ENCODE measurements at regions not wholly inside any gene's neighbourhood (a gene's known extent, or its start where the extent isn't known, plus 50 kb on each side); places are given as distances from the start of the nearest gene placed in this dataset.

DNA sequence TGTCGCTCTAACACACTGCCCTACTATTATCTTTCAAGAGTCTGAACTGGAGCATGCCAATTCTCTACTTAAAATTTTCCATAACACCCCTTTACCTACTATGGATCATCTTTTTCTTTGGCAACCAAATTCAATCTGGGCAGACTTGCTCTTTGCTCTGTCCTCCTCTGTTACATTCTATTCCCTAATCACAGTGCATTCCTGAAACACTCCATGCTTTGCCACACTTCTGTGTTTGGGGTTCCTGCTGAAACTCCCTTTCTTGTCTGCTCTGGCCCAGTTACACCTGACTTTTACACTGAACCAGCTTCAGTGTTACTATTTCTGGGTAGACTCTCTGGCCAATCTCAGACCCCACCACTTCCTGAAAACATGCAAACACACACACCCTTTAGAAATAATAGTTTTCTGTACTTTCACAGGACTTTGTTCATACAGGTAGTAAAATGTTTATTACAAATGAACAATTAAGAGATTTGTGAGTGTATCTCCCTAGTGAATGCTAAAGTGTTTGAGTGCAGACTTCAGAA lies 119.9 kb upstream of the DCC start:
- TF ChIP-seq EZH2phosphoT487 (IDR thresholded peaks at IDR 0.05; ENCODE audit: borderline replicate concordance, low read length) (no peak), CTCF (IDR thresholded peaks at IDR 0.05; ENCODE audit: low read depth, low read length, poor library complexity, severe bottlenecking) (no peak)
- Histone ChIP-seq H3K9me3 (ENCODE audit: control insufficient read depth, insufficient read depth, low read length) (no peaks in the 10 kb centered on the region), H3K79me2 (ENCODE audit: control insufficient read depth, low read length) (no peaks in the 10 kb centered on the region), H3K4me1 (ENCODE audit: control insufficient read depth, low read length) (no peaks in the 10 kb centered on the region), H3K4me2 (ENCODE audit: low read length) (no peak overlapping the region), H3F3A (ENCODE audit: control insufficient read depth, insufficient read depth) (no peaks in the 10 kb centered on the region), H3K27ac (ENCODE audit: low read depth, low read length) (no peak overlapping the region), H3K27me3 (ENCODE audit: control insufficient read depth, low read length) (no peaks in the 10 kb centered on the region), H4K20me1 (ENCODE audit: control insufficient read depth, insufficient read depth, low read depth, low read length) (no peaks in the 10 kb centered on the region), H3K9me2 (replicated peaks; ENCODE audit: control insufficient read depth, low read length) (no peaks in the 10 kb centered on the region), H3K36me3 (ENCODE audit: control insufficient read depth, low read length) (no peaks in the 10 kb centered on the region), H3K4me3 (ENCODE audit: low read length) (no peak overlapping the region)

DNA sequence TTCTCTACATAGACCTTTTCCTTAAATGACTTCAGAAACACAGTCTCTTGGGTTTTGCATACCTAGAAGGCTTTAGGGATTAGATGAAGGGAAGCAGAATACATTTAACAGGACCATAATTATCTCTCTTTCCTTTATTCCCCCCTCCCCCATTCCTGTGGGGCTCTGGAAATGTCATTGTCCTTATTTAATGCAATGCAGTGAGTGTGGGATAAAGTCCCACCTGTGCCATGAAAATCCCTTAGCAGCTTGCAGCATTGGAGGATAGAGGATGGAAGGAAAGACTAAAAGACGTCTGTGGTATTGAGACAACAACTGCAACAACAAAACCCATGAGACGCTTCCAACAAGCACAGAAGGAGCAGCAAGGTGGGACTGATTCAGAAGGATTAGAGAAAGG lies 117.8 kb upstream of the DCC start:
- H3F3A ChIP-seq (ENCODE audit: control insufficient read depth, insufficient read depth): no peaks in the 10 kb centered on the region
- no peaks in the 10 kb centered on the region for H3K79me2 ChIP-seq (ENCODE audit: control insufficient read depth, low read length)
- H3K4me2 ChIP-seq (ENCODE audit: low read length): no peak overlapping the region
- H3K36me3 ChIP-seq (ENCODE audit: control insufficient read depth, low read length): no peaks in the 10 kb centered on the region
- H3K27me3 ChIP-seq (ENCODE audit: control insufficient read depth, low read length): no peaks in the 10 kb centered on the region
- no peaks in the 10 kb centered on the region for H3K9me3 ChIP-seq (ENCODE audit: control insufficient read depth, insufficient read depth, low read length)
- TF ChIP-seq EZH2phosphoT487 (IDR thresholded peaks at IDR 0.05; ENCODE audit: borderline replicate concordance, low read length) (no peak), CTCF (IDR thresholded peaks at IDR 0.05; ENCODE audit: low read depth, low read length, poor library complexity, severe bottlenecking) (no peak)
- H4K20me1 ChIP-seq (ENCODE audit: control insufficient read depth, insufficient read depth, low read depth, low read length): no peaks in the 10 kb centered on the region
- no peaks in the 10 kb centered on the region for H3K4me1 ChIP-seq (ENCODE audit: control insufficient read depth, low read length)
- no peaks in the 10 kb centered on the region for H3K9me2 ChIP-seq (replicated peaks; ENCODE audit: control insufficient read depth, low read length)
- no peak overlapping the region for H3K4me3 ChIP-seq (ENCODE audit: low read length)
- no peak overlapping the region for H3K27ac ChIP-seq (ENCODE audit: low read depth, low read length)

DNA sequence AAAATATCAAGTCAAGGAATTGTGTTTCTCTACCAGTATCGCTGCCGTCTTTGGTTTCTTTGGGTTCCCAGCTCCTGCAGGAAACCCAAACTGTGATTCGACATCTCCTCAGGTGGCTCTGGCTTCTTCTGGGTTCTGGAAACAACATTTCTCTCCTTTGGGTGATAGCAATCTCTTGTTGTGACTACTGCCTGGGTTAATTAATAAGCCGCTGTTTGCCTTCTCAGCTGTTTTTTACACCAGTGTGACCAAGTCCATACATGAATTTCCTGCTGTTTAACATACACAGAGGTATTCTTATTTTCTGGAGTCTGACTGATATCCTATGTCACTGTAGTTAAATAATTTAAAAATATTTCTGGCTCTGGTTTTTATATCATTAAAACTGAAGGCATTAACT lies 112.5 kb upstream of the DCC start:
- H3K9me2 ChIP-seq (replicated peaks; ENCODE audit: control insufficient read depth, low read length): no peaks in the 10 kb centered on the region
- H3K4me2 ChIP-seq (ENCODE audit: low read length): no peak overlapping the region
- no peaks in the 10 kb centered on the region for H3K79me2 ChIP-seq (ENCODE audit: control insufficient read depth, low read length)
- no peaks in the 10 kb centered on the region for H4K20me1 ChIP-seq (ENCODE audit: control insufficient read depth, insufficient read depth, low read depth, low read length)
- H3K27ac ChIP-seq (ENCODE audit: low read depth, low read length): no peak overlapping the region
- H3F3A ChIP-seq (ENCODE audit: control insufficient read depth, insufficient read depth): no peaks in the 10 kb centered on the region
- TF ChIP-seq CTCF (IDR thresholded peaks at IDR 0.05; ENCODE audit: low read depth, low read length, poor library complexity, severe bottlenecking) (no peak), EZH2phosphoT487 (IDR thresholded peaks at IDR 0.05; ENCODE audit: borderline replicate concordance, low read length) (no peak)
- no peak overlapping the region for H3K4me3 ChIP-seq (ENCODE audit: low read length)
- no peaks in the 10 kb centered on the region for H3K4me1 ChIP-seq (ENCODE audit: control insufficient read depth, low read length)
- H3K27me3 ChIP-seq (ENCODE audit: control insufficient read depth, low read length): no peaks in the 10 kb centered on the region
- no peaks in the 10 kb centered on the region for H3K9me3 ChIP-seq (ENCODE audit: control insufficient read depth, insufficient read depth, low read length)
- H3K36me3 ChIP-seq (ENCODE audit: control insufficient read depth, low read length): no peaks in the 10 kb centered on the region

Data from DOHH2 (cell line).